Keratinocyte (primary cell): ENCODE measurements at regions not wholly inside any gene's neighbourhood (a gene's known extent, or its start where the extent isn't known, plus 50 kb on each side); places are given as distances from the start of the nearest gene placed in this dataset.

ENCODE experiments used
- DNase-seq: peaks from one replicate; pipeline ENCODE4 v3.0.0-alpha.2; 2011; ENCODE audit warnings: low read depth, missing footprints, low spot score
- FAIRE-seq: peaks from 2 replicates; lab custom pipeline; 2011; peaks lifted over from hg19 to GRCh38; lab: Jason Lieb, UNC
- H2AFZ ChIP-seq: 2 replicates; pipeline ENCODE4 v1.6.0; 2012; ENCODE audit warnings: low read length, control low read depth, inconsistent platforms; ENCODE audit not compliant: control insufficient read depth
- H3K27ac ChIP-seq: 2 replicates; pipeline ENCODE4 v1.5.1; 2011; ENCODE audit warnings: low read length; ENCODE audit not compliant: control insufficient read depth, insufficient read depth
- H3K27me3 ChIP-seq: 3 replicates; pipeline ENCODE4 v1.6.0; 2011; ENCODE audit warnings: low read length; ENCODE audit not compliant: control insufficient read depth, insufficient read depth; ENCODE audit errors: extremely low read depth
- H3K36me3 ChIP-seq, 2 experiments: 2 replicates in 1 of 2; 3 replicates in 1 of 2; pipeline ENCODE4 v1.5.1; 2011; ENCODE audit warnings: low read length in 2 of 2, mild to moderate bottlenecking in 1 of 2; ENCODE audit not compliant: control insufficient read depth in 2 of 2, insufficient read depth in 2 of 2; ENCODE audit errors: extremely low read depth in 1 of 2
- H3K4me1 ChIP-seq: 3 replicates; pipeline ENCODE4 v1.5.1; 2011; ENCODE audit warnings: low read length; ENCODE audit not compliant: control insufficient read depth, insufficient read depth; ENCODE audit errors: extremely low read depth
- H3K4me2 ChIP-seq: 3 replicates; pipeline ENCODE4 v1.6.0; 2011; ENCODE audit warnings: low read depth, low read length; ENCODE audit not compliant: control insufficient read depth, insufficient read depth; ENCODE audit errors: extremely low read depth
- H3K4me3 ChIP-seq, 3 experiments: fragments of 200-600 bp in 1 of 3; sonication (generic) in 1 of 3; 2 replicates in 2 of 3; 3 replicates in 1 of 3; pipeline ENCODE4 v1.5.1; 2011 to 2016; ENCODE audit warnings: low read length in 3 of 3, mild to moderate bottlenecking in 3 of 3, control low read depth in 2 of 3, inconsistent platforms in 1 of 3, low read depth in 1 of 3, mixed read lengths in 1 of 3, mixed run types in 1 of 3, moderate library complexity in 1 of 3; ENCODE audit not compliant: control insufficient read depth in 2 of 3, insufficient read depth in 2 of 3; ENCODE audit errors: extremely low read depth in 1 of 3
- H3K79me2 ChIP-seq: 2 replicates; pipeline ENCODE4 v1.6.0; 2012; ENCODE audit warnings: low read length; ENCODE audit not compliant: control insufficient read depth, insufficient read depth
- H3K9ac ChIP-seq: 3 replicates; pipeline ENCODE4 v1.6.0; 2011; ENCODE audit warnings: low read length; ENCODE audit not compliant: control insufficient read depth, insufficient read depth; ENCODE audit errors: extremely low read depth
- H3K9me1 ChIP-seq: 3 replicates; pipeline ENCODE4 v1.6.0; 2011; ENCODE audit warnings: low read length; ENCODE audit not compliant: control insufficient read depth, insufficient read depth; ENCODE audit errors: extremely low read depth
- H3K9me3 ChIP-seq: 2 replicates; pipeline ENCODE4 v1.5.1; 2012; ENCODE audit warnings: low read depth, low read length; ENCODE audit not compliant: control insufficient read depth
- H4K20me1 ChIP-seq: 3 replicates; pipeline ENCODE4 v1.6.0; 2011; ENCODE audit warnings: low read length; ENCODE audit not compliant: control insufficient read depth, insufficient read depth; ENCODE audit errors: extremely low read depth
- EZH2 ChIP-seq: IDR thresholded peaks from one replicate; pipeline ENCODE4 v1.6.1; 2012; ENCODE audit warnings: inconsistent platforms, mild to moderate bottlenecking, low read length, moderate library complexity
- dilution Hi-C: fragments of 300-500 bp; cut with MboI; formaldehyde crosslinking; loops from one replicate; pipeline ENCODE4 v1.7.0; 2020; ENCODE audit warnings: low sequenced_read_pairs; ENCODE audit not compliant: extremely low pct_ligation_motif_present
- TF ChIP-seq, protein P1 (sequence below), 3 experiments: IDR thresholded peaks in 1 of 3; conservative IDR thresholded peaks in 1 of 3; optimal IDR thresholded peaks in 1 of 3; 2 replicates in 2 of 3; 3 replicates in 1 of 3; pipeline versions ENCODE3 to v1.5.1; 2011; ENCODE audit warnings: low read length in 3 of 3, mild to moderate bottlenecking in 3 of 3, moderate library complexity in 2 of 3, control low read depth in 1 of 3, inconsistent platforms in 1 of 3; ENCODE audit not compliant: insufficient read depth in 2 of 3; ENCODE audit errors: extremely low read depth in 1 of 3

DNA sequence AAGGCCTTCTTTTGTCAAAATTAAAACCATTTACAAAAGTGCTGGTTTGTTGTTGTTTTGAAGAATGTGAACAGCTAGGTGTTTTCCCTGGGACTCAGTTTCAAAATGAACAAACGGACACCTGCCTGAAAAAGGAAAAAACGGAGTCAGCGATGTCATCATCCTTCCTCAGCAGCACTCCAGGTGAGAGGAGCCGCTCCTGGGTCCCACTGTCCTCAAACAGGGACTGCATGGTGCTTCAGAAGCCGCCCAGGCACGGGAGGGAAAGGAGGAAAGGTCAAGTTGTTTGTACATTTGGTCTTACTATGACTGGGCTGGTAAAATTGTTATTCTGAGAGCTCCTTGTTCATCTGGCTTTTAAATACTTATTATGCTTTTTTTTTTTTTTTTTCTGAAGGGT lies 69.0 kb upstream of the ZSWIM6 start:
- H3K9ac ChIP-seq: no peak overlapping the region
- H3K9me3 ChIP-seq: no peaks in the 10 kb centered on the region
- TF ChIP-seq EZH2: no peak
- H2AFZ ChIP-seq: no peak overlapping the region
- no peaks in the 10 kb centered on the region for H3K79me2 ChIP-seq
- H3K27me3 ChIP-seq: no peaks in the 10 kb centered on the region
- no peak overlapping the region for H3K4me3 ChIP-seq
- no peaks in the 10 kb centered on the region for H3K4me1 ChIP-seq
- no peak overlapping the region for H3K27ac ChIP-seq
- H3K4me2 ChIP-seq: no peak overlapping the region
- H3K9me1 ChIP-seq: no peaks in the 10 kb centered on the region
- dilution Hi-C loops: no loop called here
- H4K20me1 ChIP-seq: no peaks in the 10 kb centered on the region
- H3K36me3 ChIP-seq: no peaks in the 10 kb centered on the region
- FAIRE-seq (no peak), DNase-seq (no peak)

DNA sequence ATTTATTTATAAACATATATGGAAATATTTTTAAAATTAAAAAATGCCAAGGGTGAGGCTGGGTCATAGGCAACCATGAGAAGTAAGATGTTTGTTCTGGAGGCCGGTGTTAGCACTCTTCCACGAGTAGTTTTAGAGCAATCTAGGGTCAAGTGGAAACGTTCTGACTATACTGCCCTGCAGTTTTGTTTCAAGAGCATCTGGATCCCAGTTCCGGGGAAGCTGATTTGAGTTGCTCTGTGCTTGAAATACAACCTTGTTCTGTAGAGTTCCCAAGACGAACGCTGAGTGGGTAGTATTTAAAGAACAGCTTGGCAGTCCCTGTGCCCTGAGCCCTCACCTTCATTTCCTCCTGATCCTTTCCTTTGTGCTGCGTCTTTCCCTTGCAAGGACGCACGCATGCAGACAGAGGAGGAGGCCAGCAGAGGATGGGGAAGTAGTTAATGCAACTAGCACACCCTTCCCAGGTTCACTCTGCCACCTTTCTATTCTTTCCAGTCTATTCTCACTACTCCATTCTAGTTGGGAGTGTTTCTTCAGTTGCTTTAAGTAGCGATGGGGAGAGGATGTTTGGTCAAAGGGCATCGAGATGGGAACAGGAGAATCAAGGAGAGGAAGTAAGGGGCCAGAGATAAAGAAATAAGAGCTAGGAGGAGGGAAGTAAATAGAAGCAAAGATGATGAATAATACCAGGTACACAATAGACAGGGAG lies 68.3 kb upstream of the ZSWIM6 start:
- H2AFZ ChIP-seq: no peak overlapping the region
- no peaks in the 10 kb centered on the region for H3K9me3 ChIP-seq
- H3K27ac ChIP-seq: no peak overlapping the region
- H4K20me1 ChIP-seq: no peaks in the 10 kb centered on the region
- TF ChIP-seq EZH2: no peak
- TF ChIP-seq, protein P1, sequence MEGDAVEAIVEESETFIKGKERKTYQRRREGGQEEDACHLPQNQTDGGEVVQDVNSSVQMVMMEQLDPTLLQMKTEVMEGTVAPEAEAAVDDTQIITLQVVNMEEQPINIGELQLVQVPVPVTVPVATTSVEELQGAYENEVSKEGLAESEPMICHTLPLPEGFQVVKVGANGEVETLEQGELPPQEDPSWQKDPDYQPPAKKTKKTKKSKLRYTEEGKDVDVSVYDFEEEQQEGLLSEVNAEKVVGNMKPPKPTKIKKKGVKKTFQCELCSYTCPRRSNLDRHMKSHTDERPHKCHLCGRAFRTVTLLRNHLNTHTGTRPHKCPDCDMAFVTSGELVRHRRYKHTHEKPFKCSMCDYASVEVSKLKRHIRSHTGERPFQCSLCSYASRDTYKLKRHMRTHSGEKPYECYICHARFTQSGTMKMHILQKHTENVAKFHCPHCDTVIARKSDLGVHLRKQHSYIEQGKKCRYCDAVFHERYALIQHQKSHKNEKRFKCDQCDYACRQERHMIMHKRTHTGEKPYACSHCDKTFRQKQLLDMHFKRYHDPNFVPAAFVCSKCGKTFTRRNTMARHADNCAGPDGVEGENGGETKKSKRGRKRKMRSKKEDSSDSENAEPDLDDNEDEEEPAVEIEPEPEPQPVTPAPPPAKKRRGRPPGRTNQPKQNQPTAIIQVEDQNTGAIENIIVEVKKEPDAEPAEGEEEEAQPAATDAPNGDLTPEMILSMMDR (optimal IDR thresholded peaks at IDR 0.05 in 1 of 3, IDR thresholded peaks at IDR 0.05 in 1 of 3, conservative IDR thresholded peaks at IDR 0.05 in 1 of 3; ENCODE audit: extremely low read depth in 1 of 3, insufficient read depth in 2 of 3, low read length in 3 of 3): no peak
- no peak overlapping the region for H3K9ac ChIP-seq
- H3K79me2 ChIP-seq: no peaks in the 10 kb centered on the region
- dilution Hi-C loops: no loop called here
- DNase-seq (no peak), FAIRE-seq (no peak)
- H3K4me1 ChIP-seq: no peaks in the 10 kb centered on the region
- H3K4me3 ChIP-seq: no peak overlapping the region
- H3K9me1 ChIP-seq: no peaks in the 10 kb centered on the region
- no peak overlapping the region for H3K4me2 ChIP-seq
- no peaks in the 10 kb centered on the region for H3K27me3 ChIP-seq
- no peaks in the 10 kb centered on the region for H3K36me3 ChIP-seq

DNA sequence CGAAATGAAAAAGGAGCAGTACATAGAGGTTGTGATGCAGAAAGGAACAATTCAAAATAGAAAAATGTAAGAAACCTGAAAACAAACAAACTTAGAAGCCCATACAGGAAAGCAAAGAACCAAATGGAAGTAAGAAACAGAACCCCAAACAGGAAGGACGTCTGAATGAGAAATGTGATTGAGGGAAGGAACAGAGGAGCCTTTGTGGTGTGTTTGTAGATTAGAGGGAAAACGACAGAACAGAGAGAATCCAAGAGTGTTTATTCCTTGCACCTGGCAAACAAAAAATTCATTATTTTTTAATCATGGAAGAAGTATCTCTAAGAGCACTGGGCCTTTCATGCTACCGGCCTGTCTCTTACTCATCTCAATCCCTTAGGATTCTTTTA lies 67.8 kb upstream of the ZSWIM6 start:
- Histone ChIP-seq H3K4me1 (no peaks in the 10 kb centered on the region), H3K9me3 (no peaks in the 10 kb centered on the region), H3K27me3 (no peaks in the 10 kb centered on the region), H3K9ac (no peak overlapping the region), H4K20me1 (no peaks in the 10 kb centered on the region), H2AFZ (no peak overlapping the region), H3K79me2 (no peaks in the 10 kb centered on the region), H3K4me3 (no peak overlapping the region), H3K4me2 (no peak overlapping the region), H3K27ac (no peak overlapping the region), H3K36me3 (no peaks in the 10 kb centered on the region), H3K9me1 (no peaks in the 10 kb centered on the region)
- FAIRE-seq: no peak
- no peak for DNase-seq
- dilution Hi-C loops: no loop called here
- TF ChIP-seq, protein P1 (optimal IDR thresholded peaks at IDR 0.05 in 1 of 3, IDR thresholded peaks at IDR 0.05 in 1 of 3, conservative IDR thresholded peaks at IDR 0.05 in 1 of 3; ENCODE audit: extremely low read depth in 1 of 3, insufficient read depth in 2 of 3, low read length in 3 of 3): no peak
- no peak for TF ChIP-seq EZH2
